ENCODE measurements at regions not wholly inside any gene's neighbourhood (a gene's known extent, or its start where the extent isn't known, plus 50 kb on each side); places are given as distances from the start of the nearest gene placed in this dataset.

DNA sequence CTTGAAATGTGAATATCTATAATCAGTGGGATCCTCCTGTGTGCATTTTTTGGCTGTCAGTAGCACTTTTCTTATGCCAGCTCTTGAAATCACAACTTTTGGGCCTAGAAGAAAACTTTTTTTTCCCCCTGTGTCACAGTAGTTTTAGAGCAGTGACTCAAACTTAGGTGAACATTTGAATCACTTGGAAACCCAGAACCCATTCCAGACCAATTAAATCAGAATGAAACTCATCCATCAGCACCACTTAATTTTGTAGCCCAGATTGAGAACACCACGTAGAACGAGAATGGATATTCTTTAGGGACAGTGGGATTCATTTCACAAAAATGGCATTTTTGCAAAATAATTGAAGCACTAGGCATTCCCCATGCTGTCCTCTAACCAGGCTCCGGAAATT is 224.8 kb upstream of the NANOGP8 start:
- Mint-ChIP-seq H3K36me3 (ENCODE audit: low read depth) (peaks cover 3% of the 10 kb centered on the region), H3K27me3 (ENCODE audit: low read depth) (no peaks in the 10 kb centered on the region), H3K9me3 (peaks cover 3% of the 10 kb centered on the region), H3K4me1 (peaks cover 26% of the 10 kb centered on the region), H3K27ac (ENCODE audit: unreplicated experiment) (no peak overlapping the region), H3K4me3 (no peak overlapping the region)
- DNase-seq (ENCODE audit: low read depth, low spot score) = no peak
- TF ChIP-seq, protein P1, sequence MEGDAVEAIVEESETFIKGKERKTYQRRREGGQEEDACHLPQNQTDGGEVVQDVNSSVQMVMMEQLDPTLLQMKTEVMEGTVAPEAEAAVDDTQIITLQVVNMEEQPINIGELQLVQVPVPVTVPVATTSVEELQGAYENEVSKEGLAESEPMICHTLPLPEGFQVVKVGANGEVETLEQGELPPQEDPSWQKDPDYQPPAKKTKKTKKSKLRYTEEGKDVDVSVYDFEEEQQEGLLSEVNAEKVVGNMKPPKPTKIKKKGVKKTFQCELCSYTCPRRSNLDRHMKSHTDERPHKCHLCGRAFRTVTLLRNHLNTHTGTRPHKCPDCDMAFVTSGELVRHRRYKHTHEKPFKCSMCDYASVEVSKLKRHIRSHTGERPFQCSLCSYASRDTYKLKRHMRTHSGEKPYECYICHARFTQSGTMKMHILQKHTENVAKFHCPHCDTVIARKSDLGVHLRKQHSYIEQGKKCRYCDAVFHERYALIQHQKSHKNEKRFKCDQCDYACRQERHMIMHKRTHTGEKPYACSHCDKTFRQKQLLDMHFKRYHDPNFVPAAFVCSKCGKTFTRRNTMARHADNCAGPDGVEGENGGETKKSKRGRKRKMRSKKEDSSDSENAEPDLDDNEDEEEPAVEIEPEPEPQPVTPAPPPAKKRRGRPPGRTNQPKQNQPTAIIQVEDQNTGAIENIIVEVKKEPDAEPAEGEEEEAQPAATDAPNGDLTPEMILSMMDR (conservative IDR thresholded peaks at IDR 0.05) = no peak

DNA sequence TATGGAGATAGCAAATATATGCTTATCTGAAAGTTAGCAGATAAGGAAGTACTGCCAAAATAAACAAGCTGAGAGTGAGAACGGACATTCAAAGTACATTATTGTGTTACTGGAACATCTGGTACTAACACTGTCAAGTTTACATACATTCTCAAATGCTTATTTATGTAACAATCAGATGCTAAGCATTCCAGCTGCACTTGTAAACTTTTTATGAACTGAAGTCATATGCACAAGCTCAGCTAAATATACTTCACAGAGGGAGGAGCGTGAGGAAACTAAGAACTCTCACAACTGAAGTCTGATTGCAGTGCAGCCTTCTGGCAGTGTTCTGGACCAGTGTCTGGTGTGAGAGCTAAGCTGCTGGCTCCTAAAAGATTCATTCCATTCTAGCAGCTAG is 223.7 kb upstream of the NANOGP8 start:
- no peaks in the 10 kb centered on the region for H3K9me3 Mint-ChIP-seq
- no peak overlapping the region for H3K27ac Mint-ChIP-seq (ENCODE audit: unreplicated experiment)
- TF ChIP-seq, protein P1 (conservative IDR thresholded peaks at IDR 0.05) = no peak
- H3K27me3 Mint-ChIP-seq (ENCODE audit: low read depth) = no peaks in the 10 kb centered on the region
- no peak for DNase-seq (ENCODE audit: low read depth, low spot score)
- H3K4me3 Mint-ChIP-seq = no peak overlapping the region
- H3K4me1 Mint-ChIP-seq = peaks cover 35% of the 10 kb centered on the region
- H3K36me3 Mint-ChIP-seq (ENCODE audit: low read depth) = no peaks in the 10 kb centered on the region

DNA sequence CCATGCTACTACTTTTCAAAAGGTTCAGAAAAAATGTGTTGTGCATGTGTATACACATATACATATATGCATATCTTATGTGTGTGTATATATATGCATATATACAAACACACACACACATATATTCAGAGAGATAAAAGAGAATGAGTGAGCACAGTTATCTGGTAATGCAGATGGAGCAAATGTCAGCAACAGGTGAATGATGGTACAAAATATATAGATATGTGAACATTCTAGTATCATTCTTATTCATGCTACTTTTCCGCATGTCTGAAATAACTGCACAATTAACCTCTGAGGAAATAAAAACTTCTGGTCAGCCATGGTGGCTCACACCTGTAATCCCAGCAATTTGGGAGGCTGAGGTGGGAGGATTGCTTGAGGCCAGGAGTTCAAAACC is 222.6 kb upstream of the NANOGP8 start:
- H3K4me1 Mint-ChIP-seq = peaks cover 35% of the 10 kb centered on the region
- no peaks in the 10 kb centered on the region for H3K27me3 Mint-ChIP-seq (ENCODE audit: low read depth)
- H3K4me3 Mint-ChIP-seq = no peak overlapping the region
- TF ChIP-seq, protein P1 (conservative IDR thresholded peaks at IDR 0.05) = no peak
- no peak for DNase-seq (ENCODE audit: low read depth, low spot score)
- no peak overlapping the region for H3K27ac Mint-ChIP-seq (ENCODE audit: unreplicated experiment)
- no peaks in the 10 kb centered on the region for H3K36me3 Mint-ChIP-seq (ENCODE audit: low read depth)
- H3K9me3 Mint-ChIP-seq = no peaks in the 10 kb centered on the region

DNA sequence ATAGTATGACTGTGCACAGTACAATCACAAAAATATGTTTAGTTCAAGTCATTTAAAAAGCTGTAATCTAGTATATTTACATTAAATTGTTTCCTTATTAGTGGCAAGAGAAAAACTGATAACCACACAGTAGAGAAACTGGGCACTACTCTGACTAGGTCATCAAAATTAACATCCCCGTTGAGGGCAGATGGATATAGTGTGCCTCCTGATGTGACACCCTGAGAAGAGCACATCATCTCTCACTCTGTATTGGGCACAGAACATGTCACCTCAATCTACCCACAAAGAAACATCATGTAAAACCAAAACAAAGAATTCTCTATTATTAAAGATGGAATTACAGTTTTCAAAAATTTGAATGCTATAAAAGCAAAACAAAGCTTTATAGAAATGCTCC is 221.9 kb upstream of the NANOGP8 start:
- no peak for DNase-seq (ENCODE audit: low read depth, low spot score)
- Mint-ChIP-seq H3K9me3 (no peaks in the 10 kb centered on the region), H3K4me3 (no peak overlapping the region), H3K4me1 (peaks cover 38% of the 10 kb centered on the region), H3K27ac (ENCODE audit: unreplicated experiment) (peak overlapping the region; percentile 90), H3K36me3 (ENCODE audit: low read depth) (no peaks in the 10 kb centered on the region), H3K27me3 (ENCODE audit: low read depth) (no peaks in the 10 kb centered on the region)
- TF ChIP-seq, protein P1 (conservative IDR thresholded peaks at IDR 0.05) = no peak

DNA sequence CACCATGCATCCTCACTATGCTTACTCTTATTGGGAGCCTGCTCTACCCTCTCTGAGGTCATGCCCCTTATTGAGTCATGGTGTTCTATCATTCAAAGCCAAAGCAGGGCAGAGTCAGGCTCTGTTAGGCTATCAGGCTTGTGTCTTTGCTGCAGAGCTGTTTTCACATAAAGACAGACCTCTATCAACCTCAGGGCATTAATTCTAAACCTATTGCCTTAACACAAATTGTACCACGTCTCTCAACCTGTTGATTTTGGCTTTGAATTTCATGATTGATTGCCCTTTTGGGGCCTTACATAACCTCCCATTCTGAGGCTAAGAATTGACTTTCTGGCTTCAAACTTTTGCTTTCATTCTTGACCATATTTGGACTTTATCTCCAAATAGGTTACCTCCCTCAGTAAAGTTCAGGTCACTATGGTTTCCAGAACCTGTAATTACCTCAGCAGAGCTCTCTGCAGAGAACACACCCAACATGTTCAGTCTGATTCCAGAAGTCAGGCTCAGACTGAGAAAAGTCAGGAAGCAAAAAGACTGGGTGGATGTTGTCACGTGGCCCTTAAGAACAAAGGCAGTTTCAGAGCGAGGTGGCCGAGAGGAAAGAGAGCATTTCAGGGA is 221.4 kb upstream of the NANOGP8 start:
- peak; percentile 8 for DNase-seq (ENCODE audit: low read depth, low spot score)
- H3K27me3 Mint-ChIP-seq (ENCODE audit: low read depth) = no peaks in the 10 kb centered on the region
- H3K4me3 Mint-ChIP-seq = peak overlapping the region; percentile 16
- no peaks in the 10 kb centered on the region for H3K9me3 Mint-ChIP-seq
- peak overlapping the region; percentile 90 for H3K27ac Mint-ChIP-seq (ENCODE audit: unreplicated experiment)
- H3K4me1 Mint-ChIP-seq = peaks cover 38% of the 10 kb centered on the region
- TF ChIP-seq, protein P1 (conservative IDR thresholded peaks at IDR 0.05) = no peak
- no peaks in the 10 kb centered on the region for H3K36me3 Mint-ChIP-seq (ENCODE audit: low read depth)

Data from neural crest cell (in vitro differentiated cells).